PC-3 (cell line): ENCODE measurements at regions not wholly inside any gene's neighbourhood (a gene's known extent, or its start where the extent isn't known, plus 50 kb on each side); places are given as distances from the start of the nearest gene placed in this dataset.
A peak's percentile ranks its signal among the peaks of the same experiment; 100 is the strongest.

Experiments
- ATAC-seq: fragments of 200-7000 bp; cut with Tn5 transposase; 2 replicates; pipeline ENCODE4 v1.9.1; 2020; ENCODE audit warnings: mild to moderate bottlenecking, moderate library complexity
- BruUV-seq: library from RNA; stranded (reverse); fragments of 400-500 nt; replicated peaks from 2 replicates; lab custom pipeline; 2021; lab: Mats Ljungman, UMichigan
- CTCF ChIA-PET: fragments of 300-600 bp; sonication (Branson Sonifier 250); formaldehyde crosslinking; loops from one replicate; lab custom pipeline; 2022; ENCODE audit warnings: antibody characterized with exemption; lab: Charles Lee
- POLR2A ChIA-PET: fragments of 300-600 bp; sonication (Branson Sonifier 250); formaldehyde crosslinking; loops from one replicate; lab custom pipeline; 2022; ENCODE audit warnings: antibody characterized with exemption; ENCODE audit not compliant: unreplicated experiment; lab: Charles Lee
- DNase-seq: peaks from one replicate; pipeline ENCODE4 v3.0.0-alpha.2; 2015
- H2AFZ ChIP-seq: fragments of 300-600 bp; sonication (generic); 2 replicates; pipeline ENCODE4 v1.6.0; 2016; ENCODE audit warnings: antibody characterized with exemption, low read length
- H3F3A ChIP-seq: fragments of 300-600 bp; sonication (generic); one replicate; pipeline ENCODE4 v1.6.0; 2017; ENCODE audit warnings: antibody characterized with exemption, low read length, control low read depth, mild to moderate bottlenecking; ENCODE audit not compliant: unreplicated experiment
- H3K27ac ChIP-seq: fragments of 300-600 bp; sonication (generic); 2 replicates; pipeline ENCODE4 v1.5.1; 2016; ENCODE audit warnings: mild to moderate bottlenecking, low read length
- H3K27me3 ChIP-seq: fragments of 300-600 bp; sonication (generic); 2 replicates; pipeline ENCODE4 v1.6.1; 2016; ENCODE audit warnings: low read length, mixed read lengths
- H3K36me3 ChIP-seq: fragments of 300-600 bp; sonication (generic); 2 replicates; pipeline ENCODE4 v1.6.1; 2016; ENCODE audit warnings: low read depth, mixed run types, low read length, mixed read lengths
- H3K4me1 ChIP-seq: fragments of 300-600 bp; sonication (generic); 2 replicates; pipeline ENCODE4 v1.5.1; 2016; ENCODE audit warnings: low read length; ENCODE audit not compliant: insufficient read depth
- H3K4me2 ChIP-seq: fragments of 300-600 bp; sonication (generic); 2 replicates; pipeline ENCODE4 v1.6.0; 2016; ENCODE audit warnings: low read length
- H3K4me3 ChIP-seq: fragments of 300-600 bp; sonication (generic); 2 replicates; pipeline ENCODE4 v1.5.1; 2016; ENCODE audit warnings: mild to moderate bottlenecking, low read length, mixed read lengths
- H3K79me2 ChIP-seq: fragments of 300-600 bp; sonication (generic); 2 replicates; pipeline ENCODE4 v1.6.1; 2017; ENCODE audit warnings: low read length, mixed read lengths
- H3K9ac ChIP-seq: fragments of 300-600 bp; sonication (generic); 2 replicates; pipeline ENCODE4 v1.6.0; 2016; ENCODE audit warnings: mild to moderate bottlenecking, low read length
- H3K9me2 ChIP-seq: fragments of 300-600 bp; sonication (generic); replicated peaks from 2 replicates; pipeline ENCODE4 v1.6.1; 2016; ENCODE audit warnings: mixed run types, low read length, mixed read lengths
- H3K9me3 ChIP-seq: fragments of 300-600 bp; sonication (generic); 2 replicates; pipeline ENCODE4 v1.6.1; 2016; ENCODE audit warnings: low read length, mixed read lengths
- H4K20me1 ChIP-seq: fragments of 300-600 bp; sonication (generic); 2 replicates; pipeline ENCODE4 v1.6.1; 2016; ENCODE audit warnings: low read length, mixed read lengths
- EZH2 ChIP-seq: fragments of 300-600 bp; sonication (generic); IDR thresholded peaks from one replicate; pipeline ENCODE4 v1.6.1; 2017; ENCODE audit warnings: antibody characterized with exemption, mild to moderate bottlenecking, low read length; ENCODE audit not compliant: unreplicated experiment
- EZH2phosphoT487 ChIP-seq: fragments of 300-600 bp; sonication (generic); IDR thresholded peaks from 2 replicates; pipeline ENCODE4 v1.6.1; 2018; ENCODE audit warnings: mild to moderate bottlenecking, antibody characterized with exemption, low read length, borderline replicate concordance
- intact Hi-C: fragments of 100-400 bp; cut with micrococcal nuclease; formaldehyde crosslinking; loops from 2 replicates; pipeline ENCODE4 v1.9.0; 2023
- TF ChIP-seq, protein P1 (sequence below): fragments of 300-600 bp; sonication (generic); conservative IDR thresholded peaks from 2 replicates; pipeline ENCODE4 v1.5.1; 2017; ENCODE audit warnings: antibody characterized with exemption, low read depth, mild to moderate bottlenecking, low read length

DNA sequence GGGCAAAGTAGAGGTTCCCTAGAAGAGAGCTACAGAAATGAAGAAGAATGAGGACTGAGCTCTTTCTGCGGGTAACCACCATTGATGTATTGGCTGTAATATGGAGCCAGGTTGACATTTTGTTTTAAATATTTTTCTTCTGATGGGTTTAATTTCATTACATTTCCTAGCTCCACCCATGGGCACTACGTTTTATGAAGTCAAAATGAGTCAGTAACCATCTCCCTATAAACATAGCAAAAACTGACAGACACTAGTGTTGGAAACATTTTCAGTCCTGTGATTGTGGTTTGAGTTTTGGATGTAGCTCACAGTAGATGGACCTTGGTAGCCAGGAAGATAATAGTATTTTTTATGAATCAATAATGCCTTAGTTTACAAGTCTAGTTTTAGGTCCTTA, 470.4 kb upstream of the B3GALT2 start:
- CTCF ChIA-PET: no interaction called here
- Histone ChIP-seq H3K9me2 (no peaks in the 10 kb centered on the region), H3K9me3 (no peaks in the 10 kb centered on the region), H3K36me3 (no peaks in the 10 kb centered on the region), H3K4me1 (peaks cover 6% of the 10 kb centered on the region; the same call in 1 of the 2 replicates), H3K4me3 (no peak overlapping the region), H4K20me1 (no peaks in the 10 kb centered on the region), H3F3A (no peaks in the 10 kb centered on the region), H3K27me3 (no peaks in the 10 kb centered on the region), H3K4me2 (no peak overlapping the region), H3K79me2 (no peaks in the 10 kb centered on the region), H2AFZ (no peak overlapping the region), H3K9ac (no peak overlapping the region), H3K27ac (no peak overlapping the region)
- ATAC-seq: no peak
- POLR2A ChIA-PET: no interaction called here
- no peak for DNase-seq
- TF ChIP-seq, protein P1, sequence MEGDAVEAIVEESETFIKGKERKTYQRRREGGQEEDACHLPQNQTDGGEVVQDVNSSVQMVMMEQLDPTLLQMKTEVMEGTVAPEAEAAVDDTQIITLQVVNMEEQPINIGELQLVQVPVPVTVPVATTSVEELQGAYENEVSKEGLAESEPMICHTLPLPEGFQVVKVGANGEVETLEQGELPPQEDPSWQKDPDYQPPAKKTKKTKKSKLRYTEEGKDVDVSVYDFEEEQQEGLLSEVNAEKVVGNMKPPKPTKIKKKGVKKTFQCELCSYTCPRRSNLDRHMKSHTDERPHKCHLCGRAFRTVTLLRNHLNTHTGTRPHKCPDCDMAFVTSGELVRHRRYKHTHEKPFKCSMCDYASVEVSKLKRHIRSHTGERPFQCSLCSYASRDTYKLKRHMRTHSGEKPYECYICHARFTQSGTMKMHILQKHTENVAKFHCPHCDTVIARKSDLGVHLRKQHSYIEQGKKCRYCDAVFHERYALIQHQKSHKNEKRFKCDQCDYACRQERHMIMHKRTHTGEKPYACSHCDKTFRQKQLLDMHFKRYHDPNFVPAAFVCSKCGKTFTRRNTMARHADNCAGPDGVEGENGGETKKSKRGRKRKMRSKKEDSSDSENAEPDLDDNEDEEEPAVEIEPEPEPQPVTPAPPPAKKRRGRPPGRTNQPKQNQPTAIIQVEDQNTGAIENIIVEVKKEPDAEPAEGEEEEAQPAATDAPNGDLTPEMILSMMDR: no peak
- TF ChIP-seq EZH2phosphoT487 (no peak), EZH2 (no peak)
- intact Hi-C loops: loop anchor here (10.0 kb wide), 1 partner anchor 1558 kb away; no protein-coding TSS in a partner anchor
- no TSS peak for BruUV-seq

DNA sequence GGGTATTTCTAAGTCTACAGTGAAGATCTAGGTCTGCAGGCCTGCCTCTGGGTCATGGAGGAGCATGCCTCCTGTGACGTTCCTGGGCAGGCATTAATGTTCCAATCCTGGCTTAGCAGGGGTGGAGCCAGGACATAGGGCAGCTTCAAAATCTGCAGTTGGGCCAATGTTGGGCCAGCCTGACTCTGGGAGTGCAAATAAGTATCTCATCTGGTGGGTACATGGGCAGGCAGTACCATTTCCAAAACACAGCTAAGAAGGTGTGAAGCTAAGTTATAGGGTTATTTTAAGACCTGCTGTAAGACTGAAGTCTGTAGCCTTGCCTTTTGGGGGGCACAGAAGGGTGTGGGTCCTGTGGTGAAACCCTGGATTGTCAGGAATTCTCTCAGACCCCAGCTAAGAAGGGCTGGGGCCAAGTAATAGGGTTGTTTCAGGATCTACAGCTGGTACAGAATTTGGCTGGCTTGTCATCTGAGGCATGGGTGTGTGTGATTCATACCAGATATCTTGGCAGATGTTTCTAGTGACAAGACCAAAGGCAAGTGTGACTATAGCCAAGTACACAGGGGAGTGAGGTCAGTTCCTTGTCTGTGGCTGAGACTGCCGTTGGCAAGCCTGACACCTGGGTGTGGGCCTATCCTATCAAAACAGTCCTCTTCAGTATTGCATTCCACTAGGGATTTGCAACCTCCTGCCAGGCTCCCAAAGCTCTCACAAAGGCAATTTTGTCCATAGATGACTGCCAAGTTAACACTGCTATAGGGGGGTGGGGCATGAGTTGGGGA, 468.7 kb upstream of the B3GALT2 start:
- ATAC-seq: peak; percentile 99
- H3K9ac ChIP-seq: no peak overlapping the region
- BruUV-seq: no TSS peak
- H3K36me3 ChIP-seq: no peaks in the 10 kb centered on the region
- intact Hi-C loops: loop anchor here (10.0 kb wide), 1 partner anchor 1560 kb away; no protein-coding TSS in a partner anchor
- ChIA-PET CTCF (no interaction called here), POLR2A (no interaction called here)
- H3K4me2 ChIP-seq: no peak overlapping the region
- H3K9me2 ChIP-seq: no peaks in the 10 kb centered on the region
- H2AFZ ChIP-seq: no peak overlapping the region
- DNase-seq: peak; percentile 81
- H3K9me3 ChIP-seq: no peaks in the 10 kb centered on the region
- peaks cover 6% of the 10 kb centered on the region; the same call in 1 of the 2 replicates for H3K4me1 ChIP-seq
- no peak overlapping the region for H3K27ac ChIP-seq
- H4K20me1 ChIP-seq: no peaks in the 10 kb centered on the region
- TF ChIP-seq, protein P1: no peak
- TF ChIP-seq EZH2phosphoT487 (no peak), EZH2 (no peak)
- no peak overlapping the region for H3K4me3 ChIP-seq
- H3K79me2 ChIP-seq: no peaks in the 10 kb centered on the region
- H3K27me3 ChIP-seq: no peaks in the 10 kb centered on the region
- no peaks in the 10 kb centered on the region for H3F3A ChIP-seq

DNA sequence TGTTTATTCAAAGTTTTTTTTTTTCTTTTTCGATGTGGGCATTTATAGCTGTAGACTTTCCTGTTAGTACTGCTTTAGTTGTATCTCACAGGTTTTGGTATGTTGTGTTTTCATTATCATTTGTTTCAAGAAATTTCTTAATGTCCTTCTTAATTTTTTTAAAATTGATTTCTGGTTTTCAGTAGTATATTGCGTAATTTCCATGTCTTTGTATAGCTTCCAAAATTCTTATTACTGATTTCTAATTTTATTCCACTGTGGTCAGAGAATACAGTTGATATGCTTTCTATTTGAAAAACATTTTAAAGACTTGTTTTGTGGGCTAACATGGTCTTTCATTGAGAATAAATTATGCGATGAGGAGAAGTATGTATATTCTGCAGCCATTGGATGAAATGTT, 463.2 kb upstream of the B3GALT2 start:
- BruUV-seq: no TSS peak
- Histone ChIP-seq H3K9me2 (no peaks in the 10 kb centered on the region), H3K9me3 (no peaks in the 10 kb centered on the region), H3K36me3 (no peaks in the 10 kb centered on the region), H2AFZ (no peak overlapping the region), H3K9ac (no peak overlapping the region), H3K27ac (no peak overlapping the region), H3K4me3 (no peak overlapping the region), H4K20me1 (no peaks in the 10 kb centered on the region), H3K79me2 (no peaks in the 10 kb centered on the region), H3K4me1 (peaks cover under 1% of the 10 kb centered on the region; the same call in 1 of the 2 replicates), H3F3A (no peaks in the 10 kb centered on the region), H3K4me2 (no peak overlapping the region), H3K27me3 (no peaks in the 10 kb centered on the region)
- CTCF ChIA-PET: no interaction called here
- ATAC-seq: no peak
- POLR2A ChIA-PET: no interaction called here
- no peak for DNase-seq
- TF ChIP-seq, protein P1: no peak
- TF ChIP-seq EZH2: no peak
- TF ChIP-seq EZH2phosphoT487: no peak
- intact Hi-C loops: no loop called here
